ENCODE measurements at regions not wholly inside any gene's neighbourhood (a gene's known extent, or its start where the extent isn't known, plus 50 kb on each side); places are given as distances from the start of the nearest gene placed in this dataset.

DNA sequence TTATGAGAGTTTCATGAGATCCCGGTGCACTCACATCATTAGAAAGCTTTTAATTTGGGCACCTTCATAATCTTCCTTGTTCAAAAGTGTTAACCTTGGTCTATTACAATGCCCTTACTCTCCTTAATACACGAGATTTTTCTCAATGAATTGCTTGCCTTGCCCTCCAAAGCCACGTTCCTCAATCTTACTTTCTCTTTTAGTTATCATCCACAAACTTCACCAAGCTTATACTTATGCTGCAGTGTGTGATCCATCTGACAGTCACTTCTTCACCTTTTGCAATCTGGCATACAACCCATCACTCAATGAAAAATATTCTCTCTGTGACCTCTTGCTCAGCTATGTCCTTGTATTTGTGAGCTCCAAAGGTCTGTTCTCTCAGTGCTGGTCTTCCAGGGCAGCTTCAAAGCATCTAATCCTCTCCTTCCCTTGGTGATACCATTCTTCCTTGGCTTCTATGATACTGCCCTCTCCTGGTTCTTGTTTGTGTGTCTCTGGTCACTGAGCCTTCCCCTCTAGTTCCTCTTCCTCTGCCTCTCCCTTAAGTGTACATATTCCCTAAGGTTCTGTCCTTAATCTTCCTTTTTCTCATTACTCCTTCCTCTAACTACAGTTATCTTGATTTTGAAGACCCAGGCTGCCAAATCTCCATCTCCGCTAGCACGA, 202.2 kb upstream of the STARD13 start:
- H3K27ac ChIP-seq, result no peak overlapping the region
- no peak overlapping the region for H3K4me2 ChIP-seq (ENCODE audit: low read length)
- no peak for TF ChIP-seq CTCF (IDR thresholded peaks at IDR 0.05)
- H2AFZ ChIP-seq, result no peak overlapping the region
- H3K36me3 ChIP-seq (ENCODE audit: control insufficient read depth, insufficient read depth, low read length), result no peaks in the 10 kb centered on the region
- H3K9me3 ChIP-seq (ENCODE audit: control insufficient read depth, low read length), result peaks cover 6% of the 10 kb centered on the region
- no peak overlapping the region for H3K9ac ChIP-seq
- H3K27me3 ChIP-seq (ENCODE audit: control insufficient read depth, insufficient read depth, low read length), result no peaks in the 10 kb centered on the region
- no peaks in the 10 kb centered on the region for H3K4me1 ChIP-seq
- no peak overlapping the region for H3K4me3 ChIP-seq (ENCODE audit: low read depth, low read length)
- H3K79me2 ChIP-seq, result no peaks in the 10 kb centered on the region

GRCh38 chr13:33489563-33489962, 204.0 kb upstream of the STARD13 start:
- Histone ChIP-seq H3K79me2 (no peaks in the 10 kb centered on the region), H2AFZ (no peak overlapping the region), H3K9ac (no peak overlapping the region), H3K27me3 (ENCODE audit: control insufficient read depth, insufficient read depth, low read length) (no peaks in the 10 kb centered on the region), H3K4me3 (ENCODE audit: low read depth, low read length) (no peak overlapping the region), H3K27ac (no peak overlapping the region), H3K36me3 (ENCODE audit: control insufficient read depth, insufficient read depth, low read length) (no peaks in the 10 kb centered on the region), H3K4me1 (no peaks in the 10 kb centered on the region), H3K4me2 (ENCODE audit: low read length) (no peak overlapping the region), H3K9me3 (ENCODE audit: control insufficient read depth, low read length) (peaks cover under 1% of the 10 kb centered on the region)
- no peak for TF ChIP-seq CTCF (IDR thresholded peaks at IDR 0.05)

DNA sequence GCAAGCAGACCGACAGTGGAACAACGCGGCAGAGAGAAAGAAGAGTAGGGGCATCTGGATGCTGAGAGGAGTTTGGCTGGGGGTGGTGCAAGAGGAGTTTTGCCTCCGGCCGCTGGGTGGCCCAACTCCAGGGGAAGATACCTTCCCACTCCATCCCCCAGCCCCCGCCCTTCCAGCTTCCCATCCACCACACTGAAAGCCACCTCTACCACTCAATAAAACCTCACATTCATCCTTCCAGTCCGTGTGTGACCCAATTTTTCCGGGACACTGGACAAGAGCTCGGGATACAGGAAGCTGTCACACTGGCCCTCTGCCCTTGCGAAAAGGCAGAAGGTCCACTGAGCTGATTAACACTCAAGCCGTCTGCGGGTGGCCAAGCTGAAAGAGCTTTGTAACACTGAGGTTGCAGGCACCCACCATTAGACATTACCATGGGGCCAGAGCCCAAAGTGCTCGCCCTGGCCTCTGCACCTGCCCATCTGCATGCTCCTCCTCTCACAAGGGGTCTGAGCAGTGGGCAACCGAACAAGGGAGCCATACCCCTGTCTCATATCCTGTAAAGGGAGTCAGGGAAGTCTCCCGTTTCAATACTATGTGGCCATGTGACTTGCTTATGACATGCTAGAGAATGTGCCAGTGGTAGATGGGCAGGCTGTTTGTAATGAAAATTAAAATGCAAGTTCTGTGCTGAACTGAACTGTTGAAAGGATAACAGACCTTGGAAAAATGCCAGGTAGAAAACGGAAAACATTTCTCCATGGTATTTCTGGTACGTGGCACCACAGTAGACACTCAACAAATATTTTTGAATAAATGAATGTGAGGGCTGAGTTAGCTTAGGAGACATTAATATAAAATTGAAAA, 205.1 kb upstream of the STARD13 start:
- Histone ChIP-seq H3K4me1 (no peaks in the 10 kb centered on the region), H3K27me3 (ENCODE audit: control insufficient read depth, insufficient read depth, low read length) (no peaks in the 10 kb centered on the region), H3K36me3 (ENCODE audit: control insufficient read depth, insufficient read depth, low read length) (no peaks in the 10 kb centered on the region), H3K4me3 (ENCODE audit: low read depth, low read length) (no peak overlapping the region), H3K4me2 (ENCODE audit: low read length) (no peak overlapping the region), H3K79me2 (no peaks in the 10 kb centered on the region), H3K27ac (no peak overlapping the region), H3K9ac (no peak overlapping the region), H3K9me3 (ENCODE audit: control insufficient read depth, low read length) (no peaks in the 10 kb centered on the region), H2AFZ (no peak overlapping the region)
- TF ChIP-seq CTCF (IDR thresholded peaks at IDR 0.05), result no peak

GRCh38 chr13:33493672-33494365, 208.3 kb upstream of the STARD13 start:
- H3K4me2 ChIP-seq (ENCODE audit: low read length), result no peak overlapping the region
- H3K27me3 ChIP-seq (ENCODE audit: control insufficient read depth, insufficient read depth, low read length), result no peaks in the 10 kb centered on the region
- no peak overlapping the region for H3K27ac ChIP-seq
- no peaks in the 10 kb centered on the region for H3K36me3 ChIP-seq (ENCODE audit: control insufficient read depth, insufficient read depth, low read length)
- TF ChIP-seq CTCF (IDR thresholded peaks at IDR 0.05), result no peak
- no peaks in the 10 kb centered on the region for H3K9me3 ChIP-seq (ENCODE audit: control insufficient read depth, low read length)
- H3K4me3 ChIP-seq (ENCODE audit: low read depth, low read length), result no peak overlapping the region
- no peaks in the 10 kb centered on the region for H3K79me2 ChIP-seq
- H2AFZ ChIP-seq, result no peak overlapping the region
- no peak overlapping the region for H3K9ac ChIP-seq
- no peaks in the 10 kb centered on the region for H3K4me1 ChIP-seq

Measured in parathyroid adenoma (tissue), 2 donors.